Vagina (tissue), 2 donors: ENCODE measurements at regions not wholly inside any gene's neighbourhood (a gene's known extent, or its start where the extent isn't known, plus 50 kb on each side); places are given as distances from the start of the nearest gene placed in this dataset.

ENCODE experiments used
- DNase-seq, 2 donors: peaks; one replicate each; pipeline ENCODE4 v3.0.0-alpha.2; 2017; ENCODE audit errors: extremely low spot score in 2 of 2
- H3K27ac ChIP-seq: fragments of 200-600 bp; sonication (generic); one replicate; pipeline ENCODE4 v1.5.1; 2019
- H3K27me3 ChIP-seq: fragments of 200-600 bp; sonication (generic); one replicate; pipeline ENCODE4 v1.5.1; 2019
- H3K36me3 ChIP-seq, 2 donors: fragments of 200-600 bp; sonication (generic); one replicate each; pipeline ENCODE4 v1.5.1; 2017 to 2019
- H3K4me1 ChIP-seq: fragments of 200-600 bp; sonication (generic); one replicate; pipeline ENCODE4 v1.5.1; 2019
- H3K4me3 ChIP-seq, 2 donors: fragments of 200-600 bp; sonication (generic); 1 replicate in 1 of 2; 2 replicates in 1 of 2; pipeline ENCODE4 v1.5.1; 2016 to 2019
- H3K9me3 ChIP-seq: fragments of 200-600 bp; sonication (generic); one replicate; pipeline ENCODE4 v1.5.1; 2019
- POLR2A ChIP-seq, 2 donors: fragments of 450-650 bp; IDR thresholded peaks; one replicate each; pipeline ENCODE4 v1.6.1; 2017; ENCODE audit warnings: antibody characterized with exemption in 2 of 2, mild to moderate bottlenecking in 2 of 2, moderate library complexity in 2 of 2
- POLR2AphosphoS5 ChIP-seq, 2 donors: sonication (generic); formaldehyde crosslinking; IDR thresholded peaks; one replicate each; pipeline ENCODE4 v1.9.0; 2017; ENCODE audit warnings: antibody characterized with exemption in 2 of 2, mild to moderate bottlenecking in 2 of 2, low read depth in 1 of 2; ENCODE audit not compliant: insufficient read depth in 1 of 2
- intact Hi-C: fragments of 100-400 bp; cut with DNase I; formaldehyde crosslinking; loops from one replicate; pipeline ENCODE4 v1.15.1; 2023
- TF ChIP-seq, protein P1 (sequence below), 3 experiments: fragments of 450-650 bp in 2 of 3; fragments of 200-600 bp in 1 of 3; sonication (generic) in 1 of 3; IDR thresholded peaks; one replicate each; pipeline ENCODE4 v1.5.1; 2017 to 2019; ENCODE audit warnings: antibody characterized with exemption in 3 of 3, mild to moderate bottlenecking in 2 of 3, moderate library complexity in 2 of 3

DNA sequence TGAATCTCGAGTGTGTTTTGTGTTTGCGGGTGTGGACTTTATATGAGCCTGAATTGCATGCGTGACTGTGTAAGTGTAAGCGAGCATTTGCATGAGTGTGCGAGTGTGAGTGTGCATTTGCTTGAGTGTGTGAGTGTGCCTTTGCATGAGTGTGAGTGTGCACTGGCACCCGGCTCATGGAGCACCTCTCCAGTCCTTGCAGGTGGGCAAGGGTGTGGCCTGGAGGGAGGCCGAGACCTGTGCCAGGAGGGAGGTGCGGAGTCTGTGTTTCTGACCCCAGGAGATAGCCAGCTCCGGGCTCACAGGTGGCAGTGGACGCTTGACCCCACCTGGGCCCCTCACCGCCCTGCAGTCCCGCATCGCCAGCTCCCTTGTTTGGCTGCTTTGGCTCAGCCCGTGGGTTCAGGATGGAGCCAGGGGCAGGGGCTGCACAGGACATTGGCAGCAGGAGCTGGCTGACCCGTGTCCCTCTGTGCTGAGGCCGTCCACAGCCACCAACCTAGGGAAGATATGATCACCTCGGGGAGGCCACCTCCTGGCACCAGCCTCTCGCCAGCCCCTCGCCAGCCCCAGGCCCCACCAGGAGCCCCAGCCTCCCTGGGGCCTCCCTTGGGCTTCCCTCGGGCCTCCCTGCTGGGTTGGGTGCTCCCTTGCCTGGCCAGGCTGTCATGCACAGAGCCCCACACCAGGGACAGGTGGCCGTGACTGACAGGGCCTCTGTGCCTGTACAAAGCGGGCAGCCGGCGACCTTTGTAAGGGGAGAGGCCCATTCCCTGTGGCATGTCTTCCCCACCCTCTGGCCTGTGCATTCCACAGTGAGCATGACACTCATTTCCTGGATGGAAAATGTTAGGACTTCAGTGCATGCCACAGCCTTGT is 81.6 kb downstream of the PTGR3 start:
- TF ChIP-seq, protein P1, sequence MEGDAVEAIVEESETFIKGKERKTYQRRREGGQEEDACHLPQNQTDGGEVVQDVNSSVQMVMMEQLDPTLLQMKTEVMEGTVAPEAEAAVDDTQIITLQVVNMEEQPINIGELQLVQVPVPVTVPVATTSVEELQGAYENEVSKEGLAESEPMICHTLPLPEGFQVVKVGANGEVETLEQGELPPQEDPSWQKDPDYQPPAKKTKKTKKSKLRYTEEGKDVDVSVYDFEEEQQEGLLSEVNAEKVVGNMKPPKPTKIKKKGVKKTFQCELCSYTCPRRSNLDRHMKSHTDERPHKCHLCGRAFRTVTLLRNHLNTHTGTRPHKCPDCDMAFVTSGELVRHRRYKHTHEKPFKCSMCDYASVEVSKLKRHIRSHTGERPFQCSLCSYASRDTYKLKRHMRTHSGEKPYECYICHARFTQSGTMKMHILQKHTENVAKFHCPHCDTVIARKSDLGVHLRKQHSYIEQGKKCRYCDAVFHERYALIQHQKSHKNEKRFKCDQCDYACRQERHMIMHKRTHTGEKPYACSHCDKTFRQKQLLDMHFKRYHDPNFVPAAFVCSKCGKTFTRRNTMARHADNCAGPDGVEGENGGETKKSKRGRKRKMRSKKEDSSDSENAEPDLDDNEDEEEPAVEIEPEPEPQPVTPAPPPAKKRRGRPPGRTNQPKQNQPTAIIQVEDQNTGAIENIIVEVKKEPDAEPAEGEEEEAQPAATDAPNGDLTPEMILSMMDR (IDR thresholded peaks at IDR 0.05), result no peak
- no peak for TF ChIP-seq POLR2A (IDR thresholded peaks at IDR 0.05)
- no peak for TF ChIP-seq POLR2AphosphoS5 (IDR thresholded peaks at IDR 0.05; ENCODE audit: insufficient read depth in 1 of 2, low read depth in 1 of 2)
- Histone ChIP-seq H3K4me3 (no peak overlapping the region), H3K27ac (no peak overlapping the region), H3K9me3 (no peaks in the 10 kb centered on the region), H3K27me3 (no peaks in the 10 kb centered on the region), H3K4me1 (no peaks in the 10 kb centered on the region), H3K36me3 (no peaks in the 10 kb centered on the region)
- DNase-seq, result peak; percentile 82 to 90
- intact Hi-C loops, result no loop called here

DNA sequence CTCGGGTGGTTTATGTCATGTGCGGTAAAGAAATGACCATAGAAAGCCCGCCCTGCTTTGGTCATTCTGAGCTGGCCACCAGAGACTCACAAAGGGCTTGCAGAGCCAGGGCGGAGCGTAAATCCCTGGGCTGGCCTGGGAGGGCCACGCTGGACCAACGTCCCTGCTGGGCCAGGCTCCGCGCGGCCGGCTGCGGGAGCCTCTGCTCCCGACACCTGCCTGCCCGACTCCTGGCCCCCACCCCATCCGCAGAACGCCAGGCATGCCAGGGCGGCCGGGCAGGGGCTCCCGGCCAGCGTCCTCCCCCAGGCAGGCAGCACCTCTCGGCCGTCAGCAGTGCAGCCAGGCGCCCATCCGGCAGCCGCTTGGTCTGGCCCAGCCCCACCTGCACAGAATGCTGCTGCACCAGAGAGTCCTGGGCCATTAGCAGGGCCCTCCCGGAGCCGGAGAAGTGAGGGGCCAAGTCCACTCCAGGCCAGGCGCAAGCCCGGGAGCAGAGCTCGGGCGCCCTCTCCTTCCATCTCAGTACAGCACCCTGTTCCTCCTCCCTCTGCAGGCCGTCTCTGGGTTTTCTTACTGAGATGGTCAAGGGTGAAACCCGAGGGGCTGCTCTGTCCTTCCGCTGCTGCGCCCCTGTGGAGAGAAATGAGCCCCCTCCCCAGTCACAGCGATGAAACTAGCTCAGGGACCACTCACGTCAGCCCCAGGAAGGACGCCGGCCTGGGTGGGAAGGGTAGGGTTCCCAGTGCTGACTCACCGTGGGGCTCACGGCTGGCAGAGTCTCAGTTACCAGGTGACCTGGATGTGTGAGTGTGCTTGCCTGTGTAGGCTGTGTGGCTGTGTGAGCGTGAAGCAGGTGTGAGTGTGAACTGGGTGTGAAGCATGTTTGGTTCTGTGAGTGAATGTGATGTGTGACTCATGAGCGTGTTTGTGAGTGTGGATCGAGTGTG is 83.3 kb downstream of the PTGR3 start:
- Histone ChIP-seq H3K4me3 (peak overlapping the region in 1 of 2 donors; percentile 21), H3K36me3 (no peaks in the 10 kb centered on the region), H3K27me3 (no peaks in the 10 kb centered on the region), H3K9me3 (no peaks in the 10 kb centered on the region), H3K27ac (no peak overlapping the region), H3K4me1 (no peaks in the 10 kb centered on the region)
- no peak for TF ChIP-seq POLR2A (IDR thresholded peaks at IDR 0.05)
- TF ChIP-seq, protein P1 (IDR thresholded peaks at IDR 0.05), result no peak
- no peak for TF ChIP-seq POLR2AphosphoS5 (IDR thresholded peaks at IDR 0.05; ENCODE audit: insufficient read depth in 1 of 2, low read depth in 1 of 2)
- peak; percentile 69 to 79 for DNase-seq
- intact Hi-C loops, result no loop called here

- TF ChIP-seq POLR2A (IDR thresholded peaks at IDR 0.05) (no peak), POLR2AphosphoS5 (IDR thresholded peaks at IDR 0.05; ENCODE audit: insufficient read depth in 1 of 2, low read depth in 1 of 2) (no peak)
- TF ChIP-seq, protein P1 (IDR thresholded peaks at IDR 0.05), result no peak
- no peaks in the 10 kb centered on the region for H3K36me3 ChIP-seq
- H3K4me1 ChIP-seq, result no peaks in the 10 kb centered on the region
- intact Hi-C loops, result no loop called here
- peak in 1 of 2 donors; percentile 52 for DNase-seq
- no peaks in the 10 kb centered on the region for H3K9me3 ChIP-seq
- no peaks in the 10 kb centered on the region for H3K27me3 ChIP-seq
- no peak overlapping the region for H3K4me3 ChIP-seq
- no peak overlapping the region for H3K27ac ChIP-seq
These were observed 84.0 kb downstream of the PTGR3 start for GRCh38 chr18:75124991-75125381.

DNA sequence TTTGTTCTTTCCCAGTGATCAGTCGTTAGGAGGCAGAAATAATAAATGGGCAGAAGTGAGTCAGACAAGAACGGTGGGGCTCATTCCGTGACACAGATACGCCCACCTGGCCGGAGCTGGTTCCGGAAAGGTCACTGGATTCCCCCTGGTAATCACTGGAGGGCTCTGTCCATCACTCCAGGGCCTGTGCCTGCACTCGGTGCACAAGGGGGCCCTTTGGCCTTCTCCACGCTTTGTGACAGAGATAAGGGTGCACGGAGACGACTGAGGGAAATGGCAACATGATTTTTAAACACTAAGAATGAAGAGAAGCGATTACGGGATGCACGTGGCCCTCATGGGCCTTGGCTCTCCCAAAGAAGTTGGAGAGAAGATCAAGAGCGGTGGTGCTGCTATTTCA is 84.4 kb downstream of the PTGR3 start:
- no peaks in the 10 kb centered on the region for H3K27me3 ChIP-seq

DNA sequence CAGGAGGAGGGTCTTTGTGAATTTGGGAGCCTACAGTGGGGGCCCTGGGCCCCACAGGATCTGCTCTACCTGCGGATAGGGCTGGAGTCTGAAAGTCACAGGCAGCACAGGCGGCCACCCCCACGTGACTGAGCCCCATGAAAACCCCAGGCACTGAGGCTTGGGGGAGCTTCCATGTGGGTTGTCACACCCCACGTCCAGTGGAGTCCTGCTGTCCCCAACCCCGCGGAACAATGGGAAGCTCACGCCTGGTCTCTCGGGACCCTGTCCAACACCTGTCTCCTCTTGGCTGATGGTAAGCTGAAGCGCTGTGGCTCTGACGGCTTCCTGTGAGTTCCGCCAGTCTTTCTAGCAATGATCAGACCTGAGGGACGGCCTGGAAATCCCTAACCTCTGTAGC is 85.8 kb downstream of the PTGR3 start:
- no peak overlapping the region for H3K27ac ChIP-seq
- H3K36me3 ChIP-seq, result no peaks in the 10 kb centered on the region
- H3K4me1 ChIP-seq, result no peaks in the 10 kb centered on the region
- no peaks in the 10 kb centered on the region for H3K9me3 ChIP-seq
- no peak overlapping the region for H3K4me3 ChIP-seq
- intact Hi-C loops, result no loop called here
- TF ChIP-seq, protein P1 (IDR thresholded peaks at IDR 0.05), result no peak
- TF ChIP-seq POLR2AphosphoS5 (IDR thresholded peaks at IDR 0.05; ENCODE audit: insufficient read depth in 1 of 2, low read depth in 1 of 2), result no peak
- no peak for TF ChIP-seq POLR2A (IDR thresholded peaks at IDR 0.05)
- DNase-seq, result peak; percentile 72 to 80
- no peaks in the 10 kb centered on the region for H3K27me3 ChIP-seq

More for the DNA sequence above, 84.4 kb downstream of the PTGR3 start:
- Histone ChIP-seq H3K4me3 (no peak overlapping the region), H3K4me1 (no peaks in the 10 kb centered on the region), H3K9me3 (no peaks in the 10 kb centered on the region), H3K36me3 (no peaks in the 10 kb centered on the region), H3K27ac (no peak overlapping the region)
- no peak for TF ChIP-seq POLR2AphosphoS5 (IDR thresholded peaks at IDR 0.05; ENCODE audit: insufficient read depth in 1 of 2, low read depth in 1 of 2)
- intact Hi-C loops, result no loop called here
- peak; percentile 32 to 46 for DNase-seq
